Osteoblast (primary cell): ENCODE measurements at regions not wholly inside any gene's neighbourhood (a gene's known extent, or its start where the extent isn't known, plus 50 kb on each side); places are given as distances from the start of the nearest gene placed in this dataset.
A peak's percentile ranks its signal among the peaks of the same experiment; 100 is the strongest.

Source experiments
- DNase-seq: peaks from one replicate; pipeline ENCODE4 v3.0.0; 2011; ENCODE audit warnings: low spot score, mixed read lengths; ENCODE audit not compliant: insufficient read length; ENCODE audit errors: missing footprints
- H2AFZ ChIP-seq: 2 replicates; pipeline ENCODE4 v1.6.0; 2011; ENCODE audit warnings: mild to moderate bottlenecking, low read length
- H3K27ac ChIP-seq: 2 replicates; pipeline ENCODE4 v1.5.1; 2011; ENCODE audit warnings: mild to moderate bottlenecking, low read depth, low read length, moderate library complexity
- H3K27me3 ChIP-seq: 2 replicates; pipeline ENCODE4 v1.6.0; 2012; ENCODE audit warnings: mild to moderate bottlenecking, control low read depth, inconsistent platforms, low read length, moderate library complexity; ENCODE audit not compliant: insufficient read depth
- H3K36me3 ChIP-seq: 2 replicates; pipeline ENCODE4 v1.5.1; 2011; ENCODE audit warnings: mild to moderate bottlenecking, low read length, control low read depth, moderate library complexity; ENCODE audit not compliant: insufficient read depth
- H3K4me1 ChIP-seq: 2 replicates; pipeline ENCODE4 v1.5.1; 2011; ENCODE audit warnings: mild to moderate bottlenecking, low read length, control low read depth, moderate library complexity; ENCODE audit not compliant: insufficient read depth
- H3K4me2 ChIP-seq: 2 replicates; pipeline ENCODE4 v1.6.0; 2011; ENCODE audit warnings: mild to moderate bottlenecking, low read length; ENCODE audit not compliant: insufficient read depth
- H3K4me3 ChIP-seq: fragments of 200-600 bp; sonication (generic); 3 replicates; pipeline ENCODE4 v1.5.1; 2012; ENCODE audit warnings: mild to moderate bottlenecking, low read length, inconsistent platforms; ENCODE audit not compliant: insufficient read depth
- H3K79me2 ChIP-seq: 2 replicates; pipeline ENCODE4 v1.6.0; 2012; ENCODE audit warnings: mild to moderate bottlenecking, low read length, control low read depth, inconsistent platforms; ENCODE audit not compliant: insufficient read depth
- H3K9me3 ChIP-seq: 2 replicates; pipeline ENCODE4 v1.5.1; 2011; ENCODE audit warnings: low read depth, low read length, control low read depth
- H4K20me1 ChIP-seq: 2 replicates; pipeline ENCODE4 v1.6.0; 2012; ENCODE audit warnings: mild to moderate bottlenecking, low read length, control low read depth; ENCODE audit not compliant: insufficient read depth
- CTCF ChIP-seq: IDR thresholded peaks from 2 replicates; pipeline ENCODE4 v1.5.1; 2011; ENCODE audit warnings: mild to moderate bottlenecking, low read depth, low read length, moderate library complexity; ENCODE audit errors: extremely low read depth

- peak; percentile 69 for DNase-seq
- H3K27me3 ChIP-seq = peaks cover 4% of the 10 kb centered on the region
- H4K20me1 ChIP-seq = no peaks in the 10 kb centered on the region
- no peak overlapping the region for H2AFZ ChIP-seq
- H3K4me3 ChIP-seq = no peak overlapping the region
- no peak for TF ChIP-seq CTCF
- H3K4me2 ChIP-seq = peak overlapping the region; percentile 43
- H3K79me2 ChIP-seq = no peaks in the 10 kb centered on the region
- H3K4me1 ChIP-seq = peaks cover 12% of the 10 kb centered on the region
- no peaks in the 10 kb centered on the region for H3K36me3 ChIP-seq
- H3K9me3 ChIP-seq = no peaks in the 10 kb centered on the region
- H3K27ac ChIP-seq = no peak overlapping the region
These were observed 87.3 kb upstream of the GNAQ start for GRCh38 chr9:78118742-78119473.

GRCh38 chr9:78115073-78115472, 83.5 kb upstream of the GNAQ start:
- Histone ChIP-seq H3K36me3 (no peaks in the 10 kb centered on the region), H3K4me1 (peaks cover 12% of the 10 kb centered on the region), H3K27me3 (peaks cover 8% of the 10 kb centered on the region), H3K4me3 (no peak overlapping the region), H3K27ac (no peak overlapping the region), H4K20me1 (no peaks in the 10 kb centered on the region), H3K9me3 (no peaks in the 10 kb centered on the region), H3K4me2 (no peak overlapping the region), H3K79me2 (no peaks in the 10 kb centered on the region), H2AFZ (no peak overlapping the region)
- TF ChIP-seq CTCF = peak; percentile 36
- no peak for DNase-seq

GRCh38 chr9:78114581-78114980, 83.0 kb upstream of the GNAQ start:
- Histone ChIP-seq H3K4me1 (peaks cover 10% of the 10 kb centered on the region), H3K27ac (no peak overlapping the region), H3K27me3 (peaks cover 8% of the 10 kb centered on the region), H2AFZ (no peak overlapping the region), H3K9me3 (no peaks in the 10 kb centered on the region), H3K36me3 (no peaks in the 10 kb centered on the region), H3K79me2 (no peaks in the 10 kb centered on the region), H4K20me1 (no peaks in the 10 kb centered on the region), H3K4me3 (no peak overlapping the region), H3K4me2 (no peak overlapping the region)
- no peak for TF ChIP-seq CTCF
- DNase-seq = no peak

- no peaks in the 10 kb centered on the region for H3K36me3 ChIP-seq
- H4K20me1 ChIP-seq = no peaks in the 10 kb centered on the region
- H2AFZ ChIP-seq = no peak overlapping the region
- no peak overlapping the region for H3K4me3 ChIP-seq
- H3K4me2 ChIP-seq = no peak overlapping the region
- no peak for TF ChIP-seq CTCF
- H3K9me3 ChIP-seq = no peaks in the 10 kb centered on the region
- peaks cover 8% of the 10 kb centered on the region for H3K27me3 ChIP-seq
- H3K27ac ChIP-seq = no peak overlapping the region
- no peaks in the 10 kb centered on the region for H3K79me2 ChIP-seq
- no peak for DNase-seq
- H3K4me1 ChIP-seq = no peaks in the 10 kb centered on the region
These were observed 80.8 kb upstream of the GNAQ start for GRCh38 chr9:78112406-78112805.
